Calu3 (cell line): ENCODE measurements at regions not wholly inside any gene's neighbourhood (a gene's known extent, or its start where the extent isn't known, plus 50 kb on each side); places are given as distances from the start of the nearest gene placed in this dataset.

Experiments
- BruUV-seq: library from RNA; stranded (reverse); fragments of 400-500 nt; replicated peaks from 2 replicates; lab custom pipeline; 2021; lab: Mats Ljungman, UMichigan
- CTCF ChIA-PET: fragments of 300-600 bp; sonication (Branson Sonifier 250); formaldehyde crosslinking; loops from one replicate; lab custom pipeline; 2022; ENCODE audit warnings: antibody characterized with exemption; lab: Charles Lee
- DNase-seq: peaks from one replicate; pipeline ENCODE4 v3.0.0; 2022
- H3K27ac Mint-ChIP-seq: one replicate; pipeline ENCODE4 v1.8.0; 2022; ENCODE audit warnings: mixed read lengths; ENCODE audit not compliant: unreplicated experiment
- H3K27me3 Mint-ChIP-seq: one replicate; pipeline ENCODE4 v1.8.0; 2022; ENCODE audit warnings: mixed read lengths; ENCODE audit not compliant: unreplicated experiment
- H3K36me3 Mint-ChIP-seq: one replicate; pipeline ENCODE4 v1.8.0; 2022; ENCODE audit warnings: mild to moderate bottlenecking, moderate library complexity, mixed read lengths; ENCODE audit not compliant: insufficient read depth, unreplicated experiment
- H3K4me1 Mint-ChIP-seq: one replicate; pipeline ENCODE4 v1.8.0; 2022; ENCODE audit warnings: mild to moderate bottlenecking, low read depth, mixed read lengths; ENCODE audit not compliant: unreplicated experiment
- H3K4me3 Mint-ChIP-seq: one replicate; pipeline ENCODE4 v1.8.0; 2022; ENCODE audit warnings: mild to moderate bottlenecking, low read depth, moderate library complexity, mixed read lengths; ENCODE audit not compliant: unreplicated experiment
- H3K9me3 Mint-ChIP-seq: one replicate; pipeline ENCODE4 v1.8.0; 2022; ENCODE audit warnings: low read depth, mixed read lengths; ENCODE audit not compliant: unreplicated experiment
- CTCF ChIP-seq: fragments of 200-600 bp; IDR thresholded peaks from one replicate; pipeline ENCODE4 v1.8.0; 2022; ENCODE audit warnings: antibody characterized with exemption; ENCODE audit not compliant: unreplicated experiment
- intact Hi-C: fragments of 100-400 bp; cut with micrococcal nuclease; formaldehyde crosslinking; loops from one replicate; pipeline ENCODE4 v1.10.0; 2022; ENCODE audit not compliant: unreplicated experiment

- no peaks in the 10 kb centered on the region for H3K4me1 Mint-ChIP-seq
- intact Hi-C loops: no loop called here
- no peak overlapping the region for H3K4me3 Mint-ChIP-seq
- no peak overlapping the region for H3K27ac Mint-ChIP-seq
- CTCF ChIA-PET: no interaction called here
- no peak for TF ChIP-seq CTCF
- BruUV-seq: no TSS peak
- no peaks in the 10 kb centered on the region for H3K9me3 Mint-ChIP-seq
- no peaks in the 10 kb centered on the region for H3K36me3 Mint-ChIP-seq
- H3K27me3 Mint-ChIP-seq: peaks cover 19% of the 10 kb centered on the region
- DNase-seq: no peak
Measured at GRCh38 chr3:157693762-157694161, 190.5 kb upstream of the VEPH1 start.

GRCh38 chr3:157692468-157692867 is 189.3 kb upstream of the VEPH1 start:
- Mint-ChIP-seq H3K27ac (no peak overlapping the region), H3K36me3 (no peaks in the 10 kb centered on the region), H3K4me1 (no peaks in the 10 kb centered on the region), H3K4me3 (no peak overlapping the region), H3K9me3 (peaks cover 4% of the 10 kb centered on the region), H3K27me3 (peaks cover 19% of the 10 kb centered on the region)
- CTCF ChIA-PET: no interaction called here
- intact Hi-C loops: no loop called here
- BruUV-seq: no TSS peak
- TF ChIP-seq CTCF: no peak
- DNase-seq: no peak

GRCh38 chr3:157683668-157684067 is 180.5 kb upstream of the VEPH1 start:
- TF ChIP-seq CTCF: no peak
- peaks cover 7% of the 10 kb centered on the region for H3K9me3 Mint-ChIP-seq
- no peak overlapping the region for H3K27ac Mint-ChIP-seq
- no TSS peak for BruUV-seq
- intact Hi-C loops: no loop called here
- peaks cover 23% of the 10 kb centered on the region for H3K27me3 Mint-ChIP-seq
- no peak overlapping the region for H3K4me3 Mint-ChIP-seq
- CTCF ChIA-PET: interaction anchor here (1.1 kb wide), 1 partner anchor 151 kb away, joined by 3 read pairs; no protein-coding TSS in a partner anchor
- no peak for DNase-seq
- no peaks in the 10 kb centered on the region for H3K36me3 Mint-ChIP-seq
- H3K4me1 Mint-ChIP-seq: no peaks in the 10 kb centered on the region

- Mint-ChIP-seq H3K4me1 (no peaks in the 10 kb centered on the region), H3K36me3 (no peaks in the 10 kb centered on the region), H3K27ac (no peak overlapping the region), H3K27me3 (peaks cover 24% of the 10 kb centered on the region), H3K4me3 (no peak overlapping the region), H3K9me3 (no peaks in the 10 kb centered on the region)
- no peak for TF ChIP-seq CTCF
- CTCF ChIA-PET: no interaction called here
- intact Hi-C loops: no loop called here
- no peak for DNase-seq
- BruUV-seq: no TSS peak
Measured at GRCh38 chr3:157672061-157672460, 168.8 kb upstream of the VEPH1 start.
